HCT116 (cell line): ENCODE measurements at regions not wholly inside any gene's neighbourhood (a gene's known extent, or its start where the extent isn't known, plus 50 kb on each side); places are given as distances from the start of the nearest gene placed in this dataset.
A peak's percentile ranks its signal among the peaks of the same experiment; 100 is the strongest.

Experiments used
- ATAC-seq: fragments of 200-7000 bp; cut with Tn5 transposase; 2 replicates; pipeline ENCODE4 v1.9.1; 2020; ENCODE audit warnings: mild to moderate bottlenecking, moderate library complexity
- BruUV-seq: library from RNA; stranded (reverse); fragments of 400-500 nt; replicated peaks from 2 replicates; lab custom pipeline; 2021; lab: Mats Ljungman, UMichigan
- CTCF ChIA-PET: fragments of 300-600 bp; sonication (Branson Sonifier 250); formaldehyde crosslinking; loops from one replicate; lab custom pipeline; 2021; ENCODE audit warnings: antibody characterized with exemption; lab: Charles Lee
- POLR2A ChIA-PET: fragments of 300-600, 350-600 bp; sonication (Branson Sonifier 250); formaldehyde crosslinking; loops from one replicate; lab custom pipeline; 2021; ENCODE audit warnings: antibody characterized with exemption; lab: Charles Lee
- RAD21 ChIA-PET, 2 experiments: fragments of 300-600 bp; sonication (Branson Sonifier 250); formaldehyde crosslinking; loops; one replicate each; lab custom pipeline; 2023; ENCODE audit warnings: low total read pairs in 2 of 2; ENCODE audit not compliant: uncharacterized antibody in 2 of 2, unreplicated experiment in 2 of 2, low non-redundant PET in 1 of 2; lab: Charles Lee
- DNase-seq: peaks from one replicate; pipeline ENCODE4 v3.0.0-alpha.2; 2010; ENCODE audit warnings: low read depth, low spot score
- H2AFZ ChIP-seq: fragments of 200-600 bp; shearing (Covaris generic), sonication (generic); 2 replicates; pipeline ENCODE4 v1.6.1; 2017; ENCODE audit warnings: low read depth, mixed run types, mixed read lengths, antibody characterized with exemption, low read length; ENCODE audit not compliant: poor library complexity, severe bottlenecking
- H3K27ac ChIP-seq: 2 replicates; pipeline ENCODE4 v1.5.1; 2012; ENCODE audit warnings: low read depth, low read length
- H3K27me3 ChIP-seq: fragments of 200-600 bp; sonication (generic); 2 replicates; pipeline ENCODE4 v1.6.1; 2016; ENCODE audit warnings: mixed run types, low read length, mixed read lengths; ENCODE audit not compliant: insufficient read depth
- H3K36me3 ChIP-seq, 2 experiments: fragments of 200-500 bp in 1 of 2; fragments of 200-600 bp in 1 of 2; sonication (Bioruptor generic) in 1 of 2; sonication (generic) in 1 of 2; 2 replicates each; pipeline versions ENCODE4 v1.5.1 to v1.6.1; 2014 to 2016; ENCODE audit warnings: low read length in 2 of 2, inconsistent platforms in 1 of 2, mixed read lengths in 1 of 2, mixed run types in 1 of 2; ENCODE audit not compliant: insufficient read depth in 2 of 2, control insufficient read depth in 1 of 2
- H3K4me1 ChIP-seq, 2 experiments: fragments of 200-600 bp in 1 of 2; sonication (generic) in 1 of 2; 2 replicates each; pipeline versions ENCODE4 v1.5.1 to v1.6.1; 2012 to 2017; ENCODE audit warnings: low read length in 2 of 2, inconsistent platforms in 1 of 2, mild to moderate bottlenecking in 1 of 2, mixed read lengths in 1 of 2, mixed run types in 1 of 2, moderate library complexity in 1 of 2; ENCODE audit not compliant: insufficient read depth in 2 of 2, control insufficient read depth in 1 of 2
- H3K4me2 ChIP-seq: fragments of 200-600 bp; sonication (generic); 2 replicates; pipeline ENCODE4 v1.6.1; 2017; ENCODE audit warnings: mixed run types, low read length, mixed read lengths
- H3K4me3 ChIP-seq, 2 experiments: fragments of 200-600 bp in 1 of 2; sonication (generic) in 1 of 2; replicated peaks in 1 of 2; 2 replicates each; pipeline ENCODE4 v1.5.1; 2011 to 2016; ENCODE audit warnings: low read length in 2 of 2, control low read depth in 1 of 2, low read depth in 1 of 2, mild to moderate bottlenecking in 1 of 2, mixed read lengths in 1 of 2, mixed run types in 1 of 2
- H3K79me2 ChIP-seq: fragments of 200-600 bp; sonication (generic); 2 replicates; pipeline ENCODE4 v1.6.1; 2017; ENCODE audit warnings: mild to moderate bottlenecking, mixed run types, low read length, moderate library complexity, mixed read lengths; ENCODE audit not compliant: insufficient read depth
- H3K9ac ChIP-seq: fragments of 200-600 bp; sonication (generic); 2 replicates; pipeline ENCODE4 v1.6.1; 2016; ENCODE audit warnings: low read length, mixed read lengths
- H3K9me2 ChIP-seq: fragments of 200-600 bp; sonication (generic), shearing (Covaris generic); 2 replicates; pipeline ENCODE4 v1.6.1; 2017; ENCODE audit warnings: mixed run types, mild to moderate bottlenecking, moderate library complexity; ENCODE audit not compliant: insufficient read depth
- H3K9me3 ChIP-seq, 2 experiments: fragments of 200-500 bp in 1 of 2; fragments of 200-600 bp in 1 of 2; sonication (Bioruptor generic) in 1 of 2; sonication (generic) in 1 of 2; 2 replicates each; pipeline ENCODE4 v1.6.1; 2014 to 2017; ENCODE audit warnings: low read length in 2 of 2, mixed read lengths in 2 of 2, inconsistent platforms in 1 of 2, low read depth in 1 of 2, mild to moderate bottlenecking in 1 of 2, mixed run types in 1 of 2, moderate library complexity in 1 of 2; ENCODE audit not compliant: control insufficient read depth in 1 of 2, insufficient read depth in 1 of 2
- H4K20me1 ChIP-seq: fragments of 200-600 bp; sonication (generic), shearing (Covaris generic); 2 replicates; pipeline ENCODE4 v1.6.1; 2017; ENCODE audit warnings: mixed run types, mild to moderate bottlenecking, moderate library complexity; ENCODE audit not compliant: insufficient read depth
- CBX3 ChIP-seq: IDR thresholded peaks from 2 replicates; pipeline ENCODE4 v1.6.1; 2012; ENCODE audit warnings: low read depth
- EZH2phosphoT487 ChIP-seq: fragments of 200-600 bp; IDR thresholded peaks from 2 replicates; pipeline ENCODE4 v1.6.1; 2018; ENCODE audit warnings: antibody characterized with exemption, borderline replicate concordance
- POLR2A ChIP-seq: IDR thresholded peaks from 2 replicates; pipeline ENCODE4 v1.7.0; 2011; ENCODE audit warnings: borderline replicate concordance; ENCODE audit not compliant: insufficient read depth, insufficient read length; ENCODE audit errors: extremely low read depth
- RAD21 ChIP-seq: IDR thresholded peaks from 2 replicates; pipeline ENCODE4 v1.6.1; 2012; ENCODE audit warnings: low read depth, mild to moderate bottlenecking
- SRF ChIP-seq: IDR thresholded peaks from 2 replicates; pipeline ENCODE4 v1.6.1; 2012; ENCODE audit warnings: low read depth
- intact Hi-C: fragments of 100-400 bp; cut with micrococcal nuclease; formaldehyde crosslinking; loops from 2 replicates; pipeline ENCODE4 v1.10.0; 2022
- TF ChIP-seq, protein P1 (sequence below), 3 experiments: fragments of 200-600 bp in 1 of 3; sonication (generic) in 1 of 3; IDR thresholded peaks in 2 of 3; conservative IDR thresholded peaks in 1 of 3; 2 replicates each; pipeline ENCODE4 v1.5.1; 2012 to 2017; ENCODE audit warnings: low read depth in 2 of 3, low read length in 2 of 3, antibody characterized with exemption in 1 of 3, borderline replicate concordance in 1 of 3, control low read depth in 1 of 3, mild to moderate bottlenecking in 1 of 3, mixed read lengths in 1 of 3, mixed run types in 1 of 3, moderate library complexity in 1 of 3; ENCODE audit not compliant: insufficient read depth in 1 of 3

- no peak for DNase-seq
- H3K79me2 ChIP-seq: peaks cover 43% of the 10 kb centered on the region; the same call in 1 of the 2 replicates
- no peaks in the 10 kb centered on the region for H4K20me1 ChIP-seq
- no peak for ATAC-seq
- ChIA-PET CTCF (no interaction called here), POLR2A (no interaction called here), RAD21 (no interaction called here)
- H3K4me3 ChIP-seq: no peak overlapping the region
- no peaks in the 10 kb centered on the region for H3K9me2 ChIP-seq
- H3K9ac ChIP-seq: no peak overlapping the region
- no TSS peak for BruUV-seq
- H3K9me3 ChIP-seq: no peaks in the 10 kb centered on the region
- intact Hi-C loops: no loop called here
- no peaks in the 10 kb centered on the region for H3K27me3 ChIP-seq
- no peak overlapping the region for H2AFZ ChIP-seq
- H3K27ac ChIP-seq: no peak overlapping the region
- H3K4me1 ChIP-seq: peaks cover 46 to 92% of the 10 kb centered on the region in 2 experiments
- H3K36me3 ChIP-seq: no peaks in the 10 kb centered on the region
- peak overlapping the region; percentile 58; the same call in 1 of the 2 replicates for H3K4me2 ChIP-seq
- TF ChIP-seq RAD21 (peak; percentile 60), POLR2A (no peak)
Observed at GRCh38 chr17:72429066-72429638, 308.3 kb downstream of the SOX9 start.

DNA sequence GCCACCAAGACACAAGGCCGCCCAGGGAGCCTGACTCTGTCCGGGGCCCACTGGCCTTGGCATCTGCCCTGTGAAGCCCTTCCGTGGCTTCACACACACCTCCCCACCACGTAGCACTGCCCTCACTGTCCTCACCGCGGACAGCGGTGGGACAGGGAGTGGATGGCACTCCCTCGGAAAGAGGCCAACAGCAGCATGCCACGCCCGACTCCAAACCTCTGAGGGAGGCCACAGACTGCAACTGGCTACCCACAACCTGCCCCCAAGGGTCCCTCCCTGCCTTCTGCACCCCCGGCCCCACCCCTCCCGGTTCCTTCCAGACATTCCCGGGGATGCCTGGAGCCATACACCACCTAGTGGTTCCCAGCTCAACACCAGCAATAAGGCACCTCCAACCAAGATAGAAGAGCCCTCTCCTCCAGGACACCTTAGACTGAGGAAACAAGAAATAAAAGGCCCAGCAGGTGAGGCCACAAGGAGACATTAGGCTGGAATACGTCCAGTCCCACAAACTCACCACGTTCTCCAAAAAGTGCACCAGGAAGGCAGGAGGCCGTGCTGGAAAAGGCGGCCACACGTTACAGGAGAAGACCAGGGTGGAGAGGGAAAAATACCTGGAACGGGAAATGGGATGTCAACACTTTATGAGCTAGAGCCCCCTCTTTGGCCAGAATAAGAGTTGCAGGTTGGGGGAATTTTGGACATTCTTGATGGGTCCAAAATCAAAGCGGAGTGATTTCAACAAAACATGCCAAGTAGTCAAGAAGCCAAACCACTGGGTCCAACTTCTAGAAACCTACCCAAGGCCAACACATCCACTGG, 310.0 kb downstream of the SOX9 start:
- ChIA-PET CTCF (interaction anchor here (0.6 to 1.8 kb wide), 30 partner anchors 9 to 515 kb away, joined by 3 to 16 read pairs (median 4); partner anchors contain the start of gene SOX9), RAD21 (interaction anchor here (1.3 to 1.6 kb wide), 2 partner anchors 109 to 311 kb away, joined by 3 to 4 read pairs; no protein-coding TSS in a partner anchor), POLR2A (interaction anchor here (1.0 to 2.2 kb wide), 3 partner anchors 14 to 310 kb away, joined by 3 to 11 read pairs (median 3); partner anchors contain the start of gene SOX9)
- Histone ChIP-seq H3K9me2 (no peaks in the 10 kb centered on the region), H3K36me3 (no peaks in the 10 kb centered on the region), H4K20me1 (no peaks in the 10 kb centered on the region), H2AFZ (no peak overlapping the region), H3K4me3 (peak overlapping the region; percentile 21 to 22), H3K9me3 (no peaks in the 10 kb centered on the region), H3K4me2 (peak overlapping the region; percentile 58), H3K27me3 (no peaks in the 10 kb centered on the region), H3K27ac (peak overlapping the region; percentile 36), H3K79me2 (peaks cover 49% of the 10 kb centered on the region; the same call in 1 of the 2 replicates), H3K4me1 (peaks cover 46 to 83% of the 10 kb centered on the region in 2 experiments), H3K9ac (peak overlapping the region; percentile 25; the same call in 1 of the 2 replicates)
- TF ChIP-seq RAD21 (peak; percentile 81), EZH2phosphoT487 (no peak), SRF (no peak), CBX3 (0 out of 2 replicates have a peak, but pooled peaks have one; percentile 23)
- TF ChIP-seq, protein P1, sequence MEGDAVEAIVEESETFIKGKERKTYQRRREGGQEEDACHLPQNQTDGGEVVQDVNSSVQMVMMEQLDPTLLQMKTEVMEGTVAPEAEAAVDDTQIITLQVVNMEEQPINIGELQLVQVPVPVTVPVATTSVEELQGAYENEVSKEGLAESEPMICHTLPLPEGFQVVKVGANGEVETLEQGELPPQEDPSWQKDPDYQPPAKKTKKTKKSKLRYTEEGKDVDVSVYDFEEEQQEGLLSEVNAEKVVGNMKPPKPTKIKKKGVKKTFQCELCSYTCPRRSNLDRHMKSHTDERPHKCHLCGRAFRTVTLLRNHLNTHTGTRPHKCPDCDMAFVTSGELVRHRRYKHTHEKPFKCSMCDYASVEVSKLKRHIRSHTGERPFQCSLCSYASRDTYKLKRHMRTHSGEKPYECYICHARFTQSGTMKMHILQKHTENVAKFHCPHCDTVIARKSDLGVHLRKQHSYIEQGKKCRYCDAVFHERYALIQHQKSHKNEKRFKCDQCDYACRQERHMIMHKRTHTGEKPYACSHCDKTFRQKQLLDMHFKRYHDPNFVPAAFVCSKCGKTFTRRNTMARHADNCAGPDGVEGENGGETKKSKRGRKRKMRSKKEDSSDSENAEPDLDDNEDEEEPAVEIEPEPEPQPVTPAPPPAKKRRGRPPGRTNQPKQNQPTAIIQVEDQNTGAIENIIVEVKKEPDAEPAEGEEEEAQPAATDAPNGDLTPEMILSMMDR (IDR thresholded peaks at IDR 0.05 in 2 of 3, conservative IDR thresholded peaks at IDR 0.05 in 1 of 3; ENCODE audit: borderline replicate concordance in 1 of 3, insufficient read depth in 1 of 3, low read depth in 2 of 3, low read length in 2 of 3): peak; percentile 63 to 74 (median 68); a peak in 5 of 6 replicates
- peak; percentile 56 for DNase-seq
- peak; percentile 87 for ATAC-seq
- no TSS peak for BruUV-seq
- intact Hi-C loops: loop anchor here (1.0 to 10.0 kb wide), 4 partner anchors 310 to 959 kb away; partner anchors contain the start of gene SOX9
